ENCODE measurements at regions not wholly inside any gene's neighbourhood (a gene's known extent, or its start where the extent isn't known, plus 50 kb on each side); places are given as distances from the start of the nearest gene placed in this dataset.

DNA sequence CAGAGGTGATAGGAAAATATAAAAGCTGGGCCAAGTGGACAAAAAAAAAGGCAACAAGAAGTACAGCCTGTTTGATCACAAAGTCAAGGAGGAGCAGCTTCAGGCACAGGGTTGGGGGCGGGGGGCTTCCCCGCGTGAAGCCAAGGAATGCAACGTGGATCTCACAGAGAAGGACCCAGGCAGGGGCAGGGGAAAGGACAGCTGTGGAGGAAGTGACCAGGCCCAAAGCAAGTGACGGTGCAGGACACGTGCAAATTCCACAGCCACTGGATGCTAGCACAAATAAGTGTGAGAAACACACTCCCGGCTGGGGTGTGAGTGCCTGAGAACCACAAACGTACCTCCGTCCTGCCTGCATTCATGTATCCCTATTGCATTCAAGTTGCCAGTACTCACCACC lies 77.7 kb upstream of the DSCAM start:
- Mint-ChIP-seq H3K9me3 (ENCODE audit: insufficient read depth) (peaks cover 5% of the 10 kb centered on the region), H3K4me3 (no peak overlapping the region), H3K27ac (no peak overlapping the region), H3K4me1 (no peaks in the 10 kb centered on the region), H3K27me3 (no peaks in the 10 kb centered on the region)
- no peaks in the 10 kb centered on the region for H3K36me3 ChIP-seq (replicated peaks in 1 of 2; ENCODE audit: control extremely low read depth in 1 of 2, control insufficient read depth in 1 of 2, extremely low read depth in 1 of 2, insufficient read depth in 2 of 2, low read length in 1 of 2)
- H3K9me3 ChIP-seq (ENCODE audit: control extremely low read depth in 1 of 3, control insufficient read depth in 2 of 3, insufficient read depth in 1 of 3, low read length in 2 of 3): peaks cover 0 to 10% (median 7%) of the 10 kb centered on the region in 3 donors
- H3K4me1 ChIP-seq (ENCODE audit: control insufficient read depth in 2 of 2, insufficient read depth in 2 of 2, low read length in 2 of 2): no peaks in the 10 kb centered on the region
- H2AFZ ChIP-seq (ENCODE audit: insufficient read depth, low read depth, low read length, poor library complexity, severe bottlenecking): no peak overlapping the region
- no peak for DNase-seq
- intact Hi-C loops (cut with micrococcal nuclease): no loop called here
- H3K27ac ChIP-seq (ENCODE audit: low read length in 2 of 2): no peak overlapping the region
- no peak overlapping the region for H3K4me3 ChIP-seq (ENCODE audit: control extremely low read depth in 1 of 5, extremely low read depth in 1 of 5, insufficient read depth in 1 of 5, low read depth in 2 of 5, low read length in 4 of 5)
- no peaks in the 10 kb centered on the region for H4K20me1 ChIP-seq (ENCODE audit: control insufficient read depth, insufficient read depth, low read length, poor library complexity, severe bottlenecking)
- ChIA-PET CTCF (no interaction called here), POLR2A (no interaction called here)
- TF ChIP-seq EZH2 (IDR thresholded peaks at IDR 0.05; ENCODE audit: borderline replicate concordance, insufficient read depth, low read depth, low read length, poor library complexity, severe bottlenecking): no peak
- TF ChIP-seq, protein P1, sequence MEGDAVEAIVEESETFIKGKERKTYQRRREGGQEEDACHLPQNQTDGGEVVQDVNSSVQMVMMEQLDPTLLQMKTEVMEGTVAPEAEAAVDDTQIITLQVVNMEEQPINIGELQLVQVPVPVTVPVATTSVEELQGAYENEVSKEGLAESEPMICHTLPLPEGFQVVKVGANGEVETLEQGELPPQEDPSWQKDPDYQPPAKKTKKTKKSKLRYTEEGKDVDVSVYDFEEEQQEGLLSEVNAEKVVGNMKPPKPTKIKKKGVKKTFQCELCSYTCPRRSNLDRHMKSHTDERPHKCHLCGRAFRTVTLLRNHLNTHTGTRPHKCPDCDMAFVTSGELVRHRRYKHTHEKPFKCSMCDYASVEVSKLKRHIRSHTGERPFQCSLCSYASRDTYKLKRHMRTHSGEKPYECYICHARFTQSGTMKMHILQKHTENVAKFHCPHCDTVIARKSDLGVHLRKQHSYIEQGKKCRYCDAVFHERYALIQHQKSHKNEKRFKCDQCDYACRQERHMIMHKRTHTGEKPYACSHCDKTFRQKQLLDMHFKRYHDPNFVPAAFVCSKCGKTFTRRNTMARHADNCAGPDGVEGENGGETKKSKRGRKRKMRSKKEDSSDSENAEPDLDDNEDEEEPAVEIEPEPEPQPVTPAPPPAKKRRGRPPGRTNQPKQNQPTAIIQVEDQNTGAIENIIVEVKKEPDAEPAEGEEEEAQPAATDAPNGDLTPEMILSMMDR (IDR thresholded peaks at IDR 0.05): no peak
- H3K27me3 ChIP-seq (replicated peaks in 1 of 4; ENCODE audit: control extremely low read depth in 1 of 4, control insufficient read depth in 3 of 4, insufficient read depth in 4 of 4, low read length in 3 of 4): no peaks in the 10 kb centered on the region
- H3K79me2 ChIP-seq (ENCODE audit: control insufficient read depth, insufficient read depth, low read length): no peaks in the 10 kb centered on the region
- WGBS (ENCODE audit: insufficient coverage): 81% methylated on average over 9 of the region's 9 CpGs
- ATAC-seq (ENCODE audit: low read depth): no peak
- no peak overlapping the region for H3K9ac ChIP-seq (ENCODE audit: low read length)
- H3K4me2 ChIP-seq (replicated peaks; ENCODE audit: low read depth, low read length, poor library complexity, severe bottlenecking): no peak overlapping the region

DNA sequence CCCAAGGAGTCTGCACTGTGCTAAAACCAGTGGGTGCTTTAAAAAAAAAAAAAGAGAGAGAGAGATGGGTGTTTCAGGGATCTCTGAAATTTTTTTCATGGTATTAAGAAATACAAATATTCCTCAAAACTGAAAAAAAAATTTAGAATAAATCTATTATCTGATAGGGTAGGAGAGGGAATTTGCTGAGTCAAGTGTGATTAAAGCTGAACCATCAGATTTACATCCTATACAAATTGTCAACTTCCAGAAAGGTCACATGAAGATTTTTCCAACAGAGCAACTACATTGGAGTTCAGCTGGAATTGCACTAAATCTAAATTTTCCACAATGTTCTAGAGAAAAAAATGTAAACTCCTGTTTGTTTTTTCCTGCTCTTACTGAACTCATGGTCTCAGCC lies 79.3 kb upstream of the DSCAM start:
- H3K27ac Mint-ChIP-seq: no peak overlapping the region
- CTCF ChIA-PET: no interaction called here

More for the DNA sequence above, 79.3 kb upstream of the DSCAM start:
- DNase-seq (no peak), ATAC-seq (ENCODE audit: low read depth) (no peak)
- Histone ChIP-seq H3K27ac (ENCODE audit: low read length in 2 of 2) (no peak overlapping the region), H3K9me3 (ENCODE audit: control extremely low read depth in 1 of 3, control insufficient read depth in 2 of 3, insufficient read depth in 1 of 3, low read length in 2 of 3) (peaks cover 0 to 7% (median 7%) of the 10 kb centered on the region in 3 donors), H2AFZ (ENCODE audit: insufficient read depth, low read depth, low read length, poor library complexity, severe bottlenecking) (no peak overlapping the region), H3K36me3 (replicated peaks in 1 of 2; ENCODE audit: control extremely low read depth in 1 of 2, control insufficient read depth in 1 of 2, extremely low read depth in 1 of 2, insufficient read depth in 2 of 2, low read length in 1 of 2) (no peaks in the 10 kb centered on the region), H3K4me1 (ENCODE audit: control insufficient read depth in 2 of 2, insufficient read depth in 2 of 2, low read length in 2 of 2) (no peaks in the 10 kb centered on the region), H3K27me3 (replicated peaks in 1 of 4; ENCODE audit: control extremely low read depth in 1 of 4, control insufficient read depth in 3 of 4, insufficient read depth in 4 of 4, low read length in 3 of 4) (no peaks in the 10 kb centered on the region), H3K4me3 (ENCODE audit: control extremely low read depth in 1 of 5, extremely low read depth in 1 of 5, insufficient read depth in 1 of 5, low read depth in 2 of 5, low read length in 4 of 5) (no peak overlapping the region), H3K79me2 (ENCODE audit: control insufficient read depth, insufficient read depth, low read length) (no peaks in the 10 kb centered on the region), H4K20me1 (ENCODE audit: control insufficient read depth, insufficient read depth, low read length, poor library complexity, severe bottlenecking) (no peaks in the 10 kb centered on the region), H3K9ac (ENCODE audit: low read length) (no peak overlapping the region), H3K4me2 (replicated peaks; ENCODE audit: low read depth, low read length, poor library complexity, severe bottlenecking) (no peak overlapping the region)
- no peak overlapping the region for H3K4me3 Mint-ChIP-seq
- no peaks in the 10 kb centered on the region for H3K27me3 Mint-ChIP-seq
- no peaks in the 10 kb centered on the region for H3K4me1 Mint-ChIP-seq
- TF ChIP-seq, protein P1 (IDR thresholded peaks at IDR 0.05): no peak
- TF ChIP-seq EZH2 (IDR thresholded peaks at IDR 0.05; ENCODE audit: borderline replicate concordance, insufficient read depth, low read depth, low read length, poor library complexity, severe bottlenecking): no peak
- peaks cover 10% of the 10 kb centered on the region for H3K9me3 Mint-ChIP-seq (ENCODE audit: insufficient read depth)
- intact Hi-C loops (cut with micrococcal nuclease): no loop called here
- POLR2A ChIA-PET: no interaction called here
